HCT116 (cell line): ENCODE measurements at regions not wholly inside any gene's neighbourhood (a gene's known extent, or its start where the extent isn't known, plus 50 kb on each side); places are given as distances from the start of the nearest gene placed in this dataset.

Source experiments
- ATAC-seq: fragments of 200-7000 bp; cut with Tn5 transposase; 2 replicates; pipeline ENCODE4 v1.9.1; 2020; ENCODE audit warnings: mild to moderate bottlenecking, moderate library complexity
- BruUV-seq: library from RNA; stranded (reverse); fragments of 400-500 nt; replicated peaks from 2 replicates; lab custom pipeline; 2021; lab: Mats Ljungman, UMichigan
- CTCF ChIA-PET: fragments of 300-600 bp; sonication (Branson Sonifier 250); formaldehyde crosslinking; loops from one replicate; lab custom pipeline; 2021; ENCODE audit warnings: antibody characterized with exemption; lab: Charles Lee
- POLR2A ChIA-PET: fragments of 300-600, 350-600 bp; sonication (Branson Sonifier 250); formaldehyde crosslinking; loops from one replicate; lab custom pipeline; 2021; ENCODE audit warnings: antibody characterized with exemption; lab: Charles Lee
- RAD21 ChIA-PET, 2 experiments: fragments of 300-600 bp; sonication (Branson Sonifier 250); formaldehyde crosslinking; loops; one replicate each; lab custom pipeline; 2023; ENCODE audit warnings: low total read pairs in 2 of 2; ENCODE audit not compliant: uncharacterized antibody in 2 of 2, unreplicated experiment in 2 of 2, low non-redundant PET in 1 of 2; lab: Charles Lee
- DNase-seq: peaks from one replicate; pipeline ENCODE4 v3.0.0-alpha.2; 2010; ENCODE audit warnings: low read depth, low spot score
- H2AFZ ChIP-seq: fragments of 200-600 bp; shearing (Covaris generic), sonication (generic); 2 replicates; pipeline ENCODE4 v1.6.1; 2017; ENCODE audit warnings: low read depth, mixed run types, mixed read lengths, antibody characterized with exemption, low read length; ENCODE audit not compliant: poor library complexity, severe bottlenecking
- H3K27ac ChIP-seq: 2 replicates; pipeline ENCODE4 v1.5.1; 2012; ENCODE audit warnings: low read depth, low read length
- H3K27me3 ChIP-seq: fragments of 200-600 bp; sonication (generic); 2 replicates; pipeline ENCODE4 v1.6.1; 2016; ENCODE audit warnings: mixed run types, low read length, mixed read lengths; ENCODE audit not compliant: insufficient read depth
- H3K36me3 ChIP-seq, 2 experiments: fragments of 200-500 bp in 1 of 2; fragments of 200-600 bp in 1 of 2; sonication (Bioruptor generic) in 1 of 2; sonication (generic) in 1 of 2; 2 replicates each; pipeline versions ENCODE4 v1.5.1 to v1.6.1; 2014 to 2016; ENCODE audit warnings: low read length in 2 of 2, inconsistent platforms in 1 of 2, mixed read lengths in 1 of 2, mixed run types in 1 of 2; ENCODE audit not compliant: insufficient read depth in 2 of 2, control insufficient read depth in 1 of 2
- H3K4me1 ChIP-seq, 2 experiments: fragments of 200-600 bp in 1 of 2; sonication (generic) in 1 of 2; 2 replicates each; pipeline versions ENCODE4 v1.5.1 to v1.6.1; 2012 to 2017; ENCODE audit warnings: low read length in 2 of 2, inconsistent platforms in 1 of 2, mild to moderate bottlenecking in 1 of 2, mixed read lengths in 1 of 2, mixed run types in 1 of 2, moderate library complexity in 1 of 2; ENCODE audit not compliant: insufficient read depth in 2 of 2, control insufficient read depth in 1 of 2
- H3K4me2 ChIP-seq: fragments of 200-600 bp; sonication (generic); 2 replicates; pipeline ENCODE4 v1.6.1; 2017; ENCODE audit warnings: mixed run types, low read length, mixed read lengths
- H3K4me3 ChIP-seq, 2 experiments: fragments of 200-600 bp in 1 of 2; sonication (generic) in 1 of 2; replicated peaks in 1 of 2; 2 replicates each; pipeline ENCODE4 v1.5.1; 2011 to 2016; ENCODE audit warnings: low read length in 2 of 2, control low read depth in 1 of 2, low read depth in 1 of 2, mild to moderate bottlenecking in 1 of 2, mixed read lengths in 1 of 2, mixed run types in 1 of 2
- H3K79me2 ChIP-seq: fragments of 200-600 bp; sonication (generic); 2 replicates; pipeline ENCODE4 v1.6.1; 2017; ENCODE audit warnings: mild to moderate bottlenecking, mixed run types, low read length, moderate library complexity, mixed read lengths; ENCODE audit not compliant: insufficient read depth
- H3K9ac ChIP-seq: fragments of 200-600 bp; sonication (generic); 2 replicates; pipeline ENCODE4 v1.6.1; 2016; ENCODE audit warnings: low read length, mixed read lengths
- H3K9me2 ChIP-seq: fragments of 200-600 bp; sonication (generic), shearing (Covaris generic); 2 replicates; pipeline ENCODE4 v1.6.1; 2017; ENCODE audit warnings: mixed run types, mild to moderate bottlenecking, moderate library complexity; ENCODE audit not compliant: insufficient read depth
- H3K9me3 ChIP-seq, 2 experiments: fragments of 200-500 bp in 1 of 2; fragments of 200-600 bp in 1 of 2; sonication (Bioruptor generic) in 1 of 2; sonication (generic) in 1 of 2; 2 replicates each; pipeline ENCODE4 v1.6.1; 2014 to 2017; ENCODE audit warnings: low read length in 2 of 2, mixed read lengths in 2 of 2, inconsistent platforms in 1 of 2, low read depth in 1 of 2, mild to moderate bottlenecking in 1 of 2, mixed run types in 1 of 2, moderate library complexity in 1 of 2; ENCODE audit not compliant: control insufficient read depth in 1 of 2, insufficient read depth in 1 of 2
- H4K20me1 ChIP-seq: fragments of 200-600 bp; sonication (generic), shearing (Covaris generic); 2 replicates; pipeline ENCODE4 v1.6.1; 2017; ENCODE audit warnings: mixed run types, mild to moderate bottlenecking, moderate library complexity; ENCODE audit not compliant: insufficient read depth
- CBX3 ChIP-seq: IDR thresholded peaks from 2 replicates; pipeline ENCODE4 v1.6.1; 2012; ENCODE audit warnings: low read depth
- EGR1 ChIP-seq: IDR thresholded peaks from 2 replicates; pipeline ENCODE4 v1.6.1; 2012; ENCODE audit warnings: low read depth
- ELF1 ChIP-seq: IDR thresholded peaks from 2 replicates; pipeline ENCODE4 v1.6.1; 2012; ENCODE audit warnings: low read depth, borderline replicate concordance
- EZH2 ChIP-seq: fragments of 200-600 bp; sonication (generic); IDR thresholded peaks from 2 replicates; pipeline ENCODE4 v1.6.1; 2017; ENCODE audit warnings: antibody characterized with exemption, mixed run types
- JUND ChIP-seq: IDR thresholded peaks from 2 replicates; pipeline ENCODE4 v1.6.1; 2012
- POLR2A ChIP-seq: IDR thresholded peaks from 2 replicates; pipeline ENCODE4 v1.7.0; 2011; ENCODE audit warnings: borderline replicate concordance; ENCODE audit not compliant: insufficient read depth, insufficient read length; ENCODE audit errors: extremely low read depth
- POLR2AphosphoS5 ChIP-seq: IDR thresholded peaks from 2 replicates; pipeline ENCODE4 v1.6.1; 2011; ENCODE audit warnings: mild to moderate bottlenecking, low read depth, low read length, moderate library complexity
- RAD21 ChIP-seq: IDR thresholded peaks from 2 replicates; pipeline ENCODE4 v1.6.1; 2012; ENCODE audit warnings: low read depth, mild to moderate bottlenecking
- SP1 ChIP-seq: IDR thresholded peaks from 2 replicates; pipeline ENCODE4 v1.6.1; 2012; ENCODE audit warnings: low read depth
- TCF7L2 ChIP-seq: IDR thresholded peaks from 2 replicates; pipeline ENCODE4 v1.7.0; 2011; ENCODE audit warnings: borderline replicate concordance, inconsistent platforms; ENCODE audit not compliant: insufficient read depth, insufficient read length; ENCODE audit errors: extremely low read depth
- YY1 ChIP-seq: IDR thresholded peaks from 2 replicates; pipeline ENCODE4 v1.6.1; 2011; ENCODE audit warnings: low read length, low read depth, moderate library complexity, mild to moderate bottlenecking; ENCODE audit not compliant: insufficient replicate concordance; ENCODE audit errors: extremely low read depth
- ZFX ChIP-seq: fragments of 450-650 bp; IDR thresholded peaks from 2 replicates; pipeline ENCODE4 v1.6.1; 2017
- ZNF274 ChIP-seq: fragments of 200-500 bp; sonication (Bioruptor generic); IDR thresholded peaks from 2 replicates; pipeline ENCODE4 v1.6.1; 2014; ENCODE audit warnings: mild to moderate bottlenecking, low read depth, low read length, inconsistent platforms
- intact Hi-C: fragments of 100-400 bp; cut with micrococcal nuclease; formaldehyde crosslinking; loops from 2 replicates; pipeline ENCODE4 v1.10.0; 2022
- TF ChIP-seq, protein P1 (sequence below): IDR thresholded peaks from 2 replicates; pipeline ENCODE4 v1.6.1; 2012
- TF ChIP-seq, protein P2 (sequence below): IDR thresholded peaks from 2 replicates; pipeline ENCODE4 v1.6.1; 2012; ENCODE audit warnings: low read depth
- TF ChIP-seq, protein P3 (sequence below), 3 experiments: fragments of 200-600 bp in 1 of 3; sonication (generic) in 1 of 3; IDR thresholded peaks in 2 of 3; conservative IDR thresholded peaks in 1 of 3; 2 replicates each; pipeline ENCODE4 v1.5.1; 2012 to 2017; ENCODE audit warnings: low read depth in 2 of 3, low read length in 2 of 3, antibody characterized with exemption in 1 of 3, borderline replicate concordance in 1 of 3, control low read depth in 1 of 3, mild to moderate bottlenecking in 1 of 3, mixed read lengths in 1 of 3, mixed run types in 1 of 3, moderate library complexity in 1 of 3; ENCODE audit not compliant: insufficient read depth in 1 of 3
- TF ChIP-seq, protein P4 (sequence below): IDR thresholded peaks from 2 replicates; pipeline ENCODE4 v1.6.1; 2011; ENCODE audit warnings: mild to moderate bottlenecking, low read length, moderate library complexity; ENCODE audit not compliant: insufficient replicate concordance; ENCODE audit errors: extremely low read depth
- TF ChIP-seq, protein P5 (sequence below): IDR thresholded peaks from 2 replicates; pipeline ENCODE4 v1.6.1; 2012

DNA sequence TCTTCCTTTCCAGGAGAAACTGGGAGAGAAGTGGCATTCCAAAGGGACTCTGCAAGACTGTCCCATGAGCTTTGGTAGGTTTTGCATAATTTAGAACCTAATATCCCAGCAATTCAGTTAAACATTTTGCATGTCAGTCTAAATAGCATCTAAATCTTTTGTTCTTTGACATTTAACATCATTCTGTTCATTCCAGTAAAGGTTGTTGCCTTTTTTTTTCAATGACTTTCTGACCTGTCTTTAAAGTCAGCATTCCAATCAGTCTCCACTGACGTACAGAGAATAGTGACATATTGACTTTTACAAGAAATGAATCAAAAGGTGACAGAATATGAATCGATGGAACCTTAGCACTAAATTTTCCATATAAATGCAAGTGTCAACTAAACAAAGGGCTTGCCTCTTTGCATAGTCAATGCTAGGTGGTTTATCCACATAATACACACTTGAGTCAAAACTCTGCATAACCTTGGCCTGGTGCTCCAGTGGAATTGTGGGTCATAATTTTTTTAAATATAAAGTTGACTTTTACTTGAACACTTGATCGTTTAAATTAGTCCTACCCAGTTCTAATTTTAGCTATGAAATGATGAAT lies 370.1 kb downstream of the CNTN6 start:
- Histone ChIP-seq H2AFZ (no peak overlapping the region), H4K20me1 (no peaks in the 10 kb centered on the region), H3K9ac (no peak overlapping the region), H3K27ac (no peak overlapping the region), H3K4me2 (no peak overlapping the region), H3K79me2 (no peaks in the 10 kb centered on the region), H3K36me3 (no peaks in the 10 kb centered on the region), H3K4me3 (no peak overlapping the region), H3K9me2 (no peaks in the 10 kb centered on the region), H3K9me3 (peaks cover 0 to 13% of the 10 kb centered on the region in 2 experiments; a peak in 1 of 4 replicates), H3K4me1 (no peaks in the 10 kb centered on the region), H3K27me3 (no peaks in the 10 kb centered on the region)
- ATAC-seq: no peak
- CTCF ChIA-PET: no interaction called here
- intact Hi-C loops: no loop called here
- RAD21 ChIA-PET: no interaction called here
- TF ChIP-seq JUND (no peak), SP1 (no peak), TCF7L2 (no peak), CBX3 (no peak), ZFX (no peak), YY1 (no peak), ZNF274 (no peak), POLR2A (no peak), RAD21 (no peak), POLR2AphosphoS5 (no peak), EGR1 (no peak), EZH2 (no peak), ELF1 (no peak)
- TF ChIP-seq, protein P1, sequence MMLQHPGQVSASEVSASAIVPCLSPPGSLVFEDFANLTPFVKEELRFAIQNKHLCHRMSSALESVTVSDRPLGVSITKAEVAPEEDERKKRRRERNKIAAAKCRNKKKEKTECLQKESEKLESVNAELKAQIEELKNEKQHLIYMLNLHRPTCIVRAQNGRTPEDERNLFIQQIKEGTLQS: no peak
- TF ChIP-seq, protein P2, sequence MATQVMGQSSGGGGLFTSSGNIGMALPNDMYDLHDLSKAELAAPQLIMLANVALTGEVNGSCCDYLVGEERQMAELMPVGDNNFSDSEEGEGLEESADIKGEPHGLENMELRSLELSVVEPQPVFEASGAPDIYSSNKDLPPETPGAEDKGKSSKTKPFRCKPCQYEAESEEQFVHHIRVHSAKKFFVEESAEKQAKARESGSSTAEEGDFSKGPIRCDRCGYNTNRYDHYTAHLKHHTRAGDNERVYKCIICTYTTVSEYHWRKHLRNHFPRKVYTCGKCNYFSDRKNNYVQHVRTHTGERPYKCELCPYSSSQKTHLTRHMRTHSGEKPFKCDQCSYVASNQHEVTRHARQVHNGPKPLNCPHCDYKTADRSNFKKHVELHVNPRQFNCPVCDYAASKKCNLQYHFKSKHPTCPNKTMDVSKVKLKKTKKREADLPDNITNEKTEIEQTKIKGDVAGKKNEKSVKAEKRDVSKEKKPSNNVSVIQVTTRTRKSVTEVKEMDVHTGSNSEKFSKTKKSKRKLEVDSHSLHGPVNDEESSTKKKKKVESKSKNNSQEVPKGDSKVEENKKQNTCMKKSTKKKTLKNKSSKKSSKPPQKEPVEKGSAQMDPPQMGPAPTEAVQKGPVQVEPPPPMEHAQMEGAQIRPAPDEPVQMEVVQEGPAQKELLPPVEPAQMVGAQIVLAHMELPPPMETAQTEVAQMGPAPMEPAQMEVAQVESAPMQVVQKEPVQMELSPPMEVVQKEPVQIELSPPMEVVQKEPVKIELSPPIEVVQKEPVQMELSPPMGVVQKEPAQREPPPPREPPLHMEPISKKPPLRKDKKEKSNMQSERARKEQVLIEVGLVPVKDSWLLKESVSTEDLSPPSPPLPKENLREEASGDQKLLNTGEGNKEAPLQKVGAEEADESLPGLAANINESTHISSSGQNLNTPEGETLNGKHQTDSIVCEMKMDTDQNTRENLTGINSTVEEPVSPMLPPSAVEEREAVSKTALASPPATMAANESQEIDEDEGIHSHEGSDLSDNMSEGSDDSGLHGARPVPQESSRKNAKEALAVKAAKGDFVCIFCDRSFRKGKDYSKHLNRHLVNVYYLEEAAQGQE: no peak
- TF ChIP-seq, protein P3, sequence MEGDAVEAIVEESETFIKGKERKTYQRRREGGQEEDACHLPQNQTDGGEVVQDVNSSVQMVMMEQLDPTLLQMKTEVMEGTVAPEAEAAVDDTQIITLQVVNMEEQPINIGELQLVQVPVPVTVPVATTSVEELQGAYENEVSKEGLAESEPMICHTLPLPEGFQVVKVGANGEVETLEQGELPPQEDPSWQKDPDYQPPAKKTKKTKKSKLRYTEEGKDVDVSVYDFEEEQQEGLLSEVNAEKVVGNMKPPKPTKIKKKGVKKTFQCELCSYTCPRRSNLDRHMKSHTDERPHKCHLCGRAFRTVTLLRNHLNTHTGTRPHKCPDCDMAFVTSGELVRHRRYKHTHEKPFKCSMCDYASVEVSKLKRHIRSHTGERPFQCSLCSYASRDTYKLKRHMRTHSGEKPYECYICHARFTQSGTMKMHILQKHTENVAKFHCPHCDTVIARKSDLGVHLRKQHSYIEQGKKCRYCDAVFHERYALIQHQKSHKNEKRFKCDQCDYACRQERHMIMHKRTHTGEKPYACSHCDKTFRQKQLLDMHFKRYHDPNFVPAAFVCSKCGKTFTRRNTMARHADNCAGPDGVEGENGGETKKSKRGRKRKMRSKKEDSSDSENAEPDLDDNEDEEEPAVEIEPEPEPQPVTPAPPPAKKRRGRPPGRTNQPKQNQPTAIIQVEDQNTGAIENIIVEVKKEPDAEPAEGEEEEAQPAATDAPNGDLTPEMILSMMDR (IDR thresholded peaks at IDR 0.05 in 2 of 3, conservative IDR thresholded peaks at IDR 0.05 in 1 of 3; ENCODE audit: borderline replicate concordance in 1 of 3, insufficient read depth in 1 of 3, low read depth in 2 of 3, low read length in 2 of 3): no peak
- TF ChIP-seq, protein P4, sequence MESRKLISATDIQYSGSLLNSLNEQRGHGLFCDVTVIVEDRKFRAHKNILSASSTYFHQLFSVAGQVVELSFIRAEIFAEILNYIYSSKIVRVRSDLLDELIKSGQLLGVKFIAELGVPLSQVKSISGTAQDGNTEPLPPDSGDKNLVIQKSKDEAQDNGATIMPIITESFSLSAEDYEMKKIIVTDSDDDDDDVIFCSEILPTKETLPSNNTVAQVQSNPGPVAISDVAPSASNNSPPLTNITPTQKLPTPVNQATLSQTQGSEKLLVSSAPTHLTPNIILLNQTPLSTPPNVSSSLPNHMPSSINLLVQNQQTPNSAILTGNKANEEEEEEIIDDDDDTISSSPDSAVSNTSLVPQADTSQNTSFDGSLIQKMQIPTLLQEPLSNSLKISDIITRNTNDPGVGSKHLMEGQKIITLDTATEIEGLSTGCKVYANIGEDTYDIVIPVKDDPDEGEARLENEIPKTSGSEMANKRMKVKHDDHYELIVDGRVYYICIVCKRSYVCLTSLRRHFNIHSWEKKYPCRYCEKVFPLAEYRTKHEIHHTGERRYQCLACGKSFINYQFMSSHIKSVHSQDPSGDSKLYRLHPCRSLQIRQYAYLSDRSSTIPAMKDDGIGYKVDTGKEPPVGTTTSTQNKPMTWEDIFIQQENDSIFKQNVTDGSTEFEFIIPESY: no peak
- TF ChIP-seq, protein P5, sequence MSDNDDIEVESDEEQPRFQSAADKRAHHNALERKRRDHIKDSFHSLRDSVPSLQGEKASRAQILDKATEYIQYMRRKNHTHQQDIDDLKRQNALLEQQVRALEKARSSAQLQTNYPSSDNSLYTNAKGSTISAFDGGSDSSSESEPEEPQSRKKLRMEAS: no peak
- no TSS peak for BruUV-seq
- POLR2A ChIA-PET: no interaction called here
- DNase-seq: no peak
